ENCODE measurements at regions not wholly inside any gene's neighbourhood (a gene's known extent, or its start where the extent isn't known, plus 50 kb on each side); places are given as distances from the start of the nearest gene placed in this dataset.

- Histone ChIP-seq H3K27ac (no peak overlapping the region), H3K27me3 (no peaks in the 10 kb centered on the region), H3K4me1 (no peaks in the 10 kb centered on the region), H3K36me3 (no peaks in the 10 kb centered on the region), H3K9me3 (no peaks in the 10 kb centered on the region), H3K4me3 (no peak overlapping the region)
- TF ChIP-seq EP300 (IDR thresholded peaks at IDR 0.05) (no peak), CTCF (IDR thresholded peaks at IDR 0.05) (no peak), POLR2A (IDR thresholded peaks at IDR 0.05) (no peak)
- DNase-seq (ENCODE audit: low spot score in 2 of 2), result no peak
Measured at GRCh38 chr7:118298771-118299170, 74.3 kb downstream of the ANKRD7 start.

GRCh38 chr7:118300177-118300576 is 75.7 kb downstream of the ANKRD7 start:
- H3K36me3 ChIP-seq, result no peaks in the 10 kb centered on the region
- no peaks in the 10 kb centered on the region for H3K9me3 ChIP-seq
- H3K27me3 ChIP-seq, result no peaks in the 10 kb centered on the region
- no peaks in the 10 kb centered on the region for H3K4me1 ChIP-seq
- H3K27ac ChIP-seq, result no peak overlapping the region
- no peak for DNase-seq (ENCODE audit: low spot score in 2 of 2)
- H3K4me3 ChIP-seq, result no peak overlapping the region
- TF ChIP-seq CTCF (IDR thresholded peaks at IDR 0.05) (no peak), EP300 (IDR thresholded peaks at IDR 0.05) (no peak), POLR2A (IDR thresholded peaks at IDR 0.05) (no peak)

GRCh38 chr7:118304100-118304499 is 79.6 kb downstream of the ANKRD7 start:
- Histone ChIP-seq H3K27me3 (no peaks in the 10 kb centered on the region), H3K9me3 (peaks cover 0 to 5% (median 0%) of the 10 kb centered on the region in 4 donors), H3K36me3 (no peaks in the 10 kb centered on the region), H3K27ac (no peak overlapping the region), H3K4me1 (no peaks in the 10 kb centered on the region), H3K4me3 (no peak overlapping the region)
- DNase-seq (ENCODE audit: low spot score in 2 of 2), result no peak
- 76 to 81% methylated on average over 2 of the region's 2 CpGs for WGBS, 2 donors
- TF ChIP-seq EP300 (IDR thresholded peaks at IDR 0.05) (no peak), POLR2A (IDR thresholded peaks at IDR 0.05) (no peak), CTCF (IDR thresholded peaks at IDR 0.05) (no peak)

GRCh38 chr7:118305671-118306070 is 81.2 kb downstream of the ANKRD7 start:
- Histone ChIP-seq H3K36me3 (no peaks in the 10 kb centered on the region), H3K9me3 (peaks cover 0 to 5% (median 0%) of the 10 kb centered on the region in 4 donors), H3K27me3 (no peaks in the 10 kb centered on the region), H3K4me1 (no peaks in the 10 kb centered on the region), H3K27ac (no peak overlapping the region), H3K4me3 (no peak overlapping the region)
- no peak for TF ChIP-seq POLR2A (IDR thresholded peaks at IDR 0.05)
- no peak for TF ChIP-seq CTCF (IDR thresholded peaks at IDR 0.05)
- no peak for TF ChIP-seq EP300 (IDR thresholded peaks at IDR 0.05)
- DNase-seq (ENCODE audit: low spot score in 2 of 2), result no peak
- 23 to 28% methylated on average over 1 of the region's 1 CpG for WGBS, 2 donors

DNA sequence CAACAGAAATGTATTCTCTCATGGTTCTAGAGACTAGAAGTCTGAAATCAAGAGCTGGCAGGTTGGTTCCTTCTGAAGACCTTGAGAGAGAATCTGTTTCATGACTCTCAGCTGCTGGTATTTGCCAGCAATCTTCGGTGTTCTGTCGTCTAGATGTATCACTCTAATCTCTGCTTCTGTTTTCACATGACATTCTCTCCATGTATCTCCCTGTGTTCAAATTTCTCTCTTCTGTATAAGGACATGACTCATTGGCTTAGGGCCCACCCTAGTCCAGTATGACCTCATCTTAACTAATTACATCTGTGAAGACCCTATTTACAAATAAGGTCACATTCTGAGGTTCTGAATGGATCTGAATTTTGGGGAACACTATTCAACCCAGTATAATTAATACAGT is 82.3 kb downstream of the ANKRD7 start:
- Histone ChIP-seq H3K27ac (no peak overlapping the region), H3K27me3 (no peaks in the 10 kb centered on the region), H3K4me3 (no peak overlapping the region), H3K9me3 (peaks cover 0 to 5% (median 0%) of the 10 kb centered on the region in 4 donors), H3K36me3 (no peaks in the 10 kb centered on the region), H3K4me1 (no peaks in the 10 kb centered on the region)
- TF ChIP-seq CTCF (IDR thresholded peaks at IDR 0.05), result no peak
- no peak for DNase-seq (ENCODE audit: low spot score in 2 of 2)
- 72 to 73% methylated on average over 2 of the region's 2 CpGs for whole genome bisulfite sequencing, 2 donors

All from tibial nerve (tissue), 4 donors.